Liver (tissue), 7 donors: ENCODE measurements at regions not wholly inside any gene's neighbourhood (a gene's known extent, or its start where the extent isn't known, plus 50 kb on each side); places are given as distances from the start of the nearest gene placed in this dataset.

ENCODE experiments used
- DNase-seq: peaks from one replicate; pipeline ENCODE4 v3.0.0-alpha.2; 2017; ENCODE audit warnings: low spot score
- H3K27ac ChIP-seq, 2 donors: one replicate each; pipeline ENCODE4 v1.7.0; 2013; ENCODE audit warnings: inconsistent platforms in 2 of 2, low read length in 2 of 2, control low read depth in 1 of 2, low read depth in 1 of 2, mild to moderate bottlenecking in 1 of 2
- H3K27me3 ChIP-seq, 4 donors: one replicate each; pipeline versions ENCODE4 v1.6.1 to v1.7.0; 2013; ENCODE audit warnings: low read length in 3 of 4, inconsistent platforms in 1 of 4, mild to moderate bottlenecking in 1 of 4, moderate library complexity in 1 of 4; ENCODE audit not compliant: control insufficient read depth in 4 of 4, insufficient read depth in 4 of 4
- H3K36me3 ChIP-seq, 4 donors: one replicate each; pipeline versions ENCODE4 v1.6.1 to v1.7.0; 2013; ENCODE audit warnings: low read length in 3 of 4, mild to moderate bottlenecking in 3 of 4, low read depth in 1 of 4, moderate library complexity in 1 of 4; ENCODE audit not compliant: control insufficient read depth in 4 of 4, insufficient read depth in 3 of 4
- H3K4me1 ChIP-seq, 4 donors: one replicate each; pipeline versions ENCODE4 v1.6.1 to v1.7.0; 2013; ENCODE audit warnings: low read length in 3 of 4, mild to moderate bottlenecking in 3 of 4, moderate library complexity in 1 of 4; ENCODE audit not compliant: control insufficient read depth in 4 of 4, insufficient read depth in 4 of 4
- H3K4me3 ChIP-seq, 3 donors: one replicate each; pipeline versions ENCODE4 v1.6.1 to v1.7.0; 2013; ENCODE audit warnings: low read length in 3 of 3, control low read depth in 1 of 3, low read depth in 1 of 3, mild to moderate bottlenecking in 1 of 3
- H3K9ac ChIP-seq, 2 donors: one replicate each; pipeline ENCODE4 v1.7.0; 2013; ENCODE audit warnings: low read length in 2 of 2, mild to moderate bottlenecking in 2 of 2, moderate library complexity in 2 of 2, control low read depth in 1 of 2, low read depth in 1 of 2
- H3K9me3 ChIP-seq, 4 donors: one replicate each; pipeline versions ENCODE4 v1.6.1 to v1.7.0; 2013; ENCODE audit warnings: low read length in 3 of 4; ENCODE audit not compliant: control insufficient read depth in 4 of 4
- ATF3 ChIP-seq: IDR thresholded peaks from 2 replicates; pipeline ENCODE4 v1.6.1; 2016; ENCODE audit warnings: antibody characterized with exemption
- EGR1 ChIP-seq, 2 donors: IDR thresholded peaks; 2 replicates each; pipeline ENCODE4 v1.6.1; 2016 to 2018; ENCODE audit warnings: antibody characterized with exemption in 2 of 2, low read depth in 2 of 2
- FOXA1 ChIP-seq: IDR thresholded peaks from 2 replicates; pipeline ENCODE4 v1.6.1; 2016; ENCODE audit warnings: antibody characterized with exemption
- FOXA2 ChIP-seq: IDR thresholded peaks from 2 replicates; pipeline ENCODE4 v1.6.1; 2016; ENCODE audit warnings: antibody characterized with exemption
- GABPA ChIP-seq, 2 donors: IDR thresholded peaks in 1 of 2; conservative IDR thresholded peaks in 1 of 2; 2 replicates each; pipeline ENCODE4 v1.6.1; 2016; ENCODE audit warnings: antibody characterized with exemption in 2 of 2, mild to moderate bottlenecking in 1 of 2, moderate library complexity in 1 of 2
- HNF4A ChIP-seq, 2 donors: conservative IDR thresholded peaks; 2 replicates each; pipeline ENCODE4 v1.6.1; 2016; ENCODE audit warnings: antibody characterized with exemption in 2 of 2, mild to moderate bottlenecking in 2 of 2
- HNF4G ChIP-seq: IDR thresholded peaks from 2 replicates; pipeline ENCODE4 v1.6.1; 2016; ENCODE audit warnings: antibody characterized with exemption
- JUND ChIP-seq, 2 donors: IDR thresholded peaks; 2 replicates each; pipeline ENCODE4 v1.6.1; 2016; ENCODE audit warnings: antibody characterized with exemption in 2 of 2
- NR2F2 ChIP-seq: IDR thresholded peaks from 2 replicates; pipeline ENCODE4 v1.6.1; 2016; ENCODE audit warnings: antibody characterized with exemption
- RAD21 ChIP-seq, 2 donors: IDR thresholded peaks; 2 replicates each; pipeline ENCODE4 v1.6.1; 2016; ENCODE audit warnings: antibody characterized with exemption in 2 of 2, mild to moderate bottlenecking in 2 of 2
- REST ChIP-seq: IDR thresholded peaks from 2 replicates; pipeline ENCODE4 v1.6.1; 2016; ENCODE audit warnings: antibody characterized with exemption, mild to moderate bottlenecking
- RXRA ChIP-seq, 2 donors: IDR thresholded peaks; 2 replicates each; pipeline ENCODE4 v1.6.1; 2017 to 2018; ENCODE audit warnings: antibody characterized with exemption in 2 of 2, mild to moderate bottlenecking in 1 of 2
- SP1 ChIP-seq: IDR thresholded peaks from 2 replicates; pipeline ENCODE4 v1.6.1; 2018; ENCODE audit warnings: antibody characterized with exemption, mild to moderate bottlenecking
- TAF1 ChIP-seq: conservative IDR thresholded peaks from 2 replicates; pipeline ENCODE4 v1.6.1; 2016; ENCODE audit warnings: antibody characterized with exemption, mild to moderate bottlenecking
- YY1 ChIP-seq: IDR thresholded peaks from 2 replicates; pipeline ENCODE4 v1.6.1; 2016; ENCODE audit warnings: antibody characterized with exemption, mild to moderate bottlenecking
- ZBTB33 ChIP-seq: IDR thresholded peaks from 2 replicates; pipeline ENCODE4 v1.6.1; 2016; ENCODE audit warnings: antibody characterized with exemption
- WGBS: extraction: QIAGEN DNeasy Blood & Tissue Kit; methylation state at CpG from one replicate; pipeline ENCODE4 v1.1.7; 2013; 5-methylcytosine and 5-hydroxymethylcytosine counted together
- donor health status: healthy.
- donor health status: healthy.
- donor health status: healthy.
- donor health status: healthy.

- no peak overlapping the region for H3K27ac ChIP-seq
Observed at GRCh38 chr1:101136271-101136670, 100.5 kb upstream of the S1PR1 start.

GRCh38 chr1:101135526-101135925 is 101.3 kb upstream of the S1PR1 start:
- peaks cover 2 to 29% (median 24%) of the 10 kb centered on the region in 4 donors for H3K4me1 ChIP-seq
- H3K36me3 ChIP-seq = no peaks in the 10 kb centered on the region
- H3K9ac ChIP-seq = no peak overlapping the region
- no peaks in the 10 kb centered on the region for H3K9me3 ChIP-seq
- WGBS = 96% methylated on average over 2 of the region's 2 CpGs
- no peak overlapping the region for H3K27ac ChIP-seq
- no peak overlapping the region for H3K4me3 ChIP-seq
- no peaks in the 10 kb centered on the region for H3K27me3 ChIP-seq
- DNase-seq = no peak
- TF ChIP-seq HNF4G (no peak), REST (no peak), FOXA1 (no peak), NR2F2 (no peak), FOXA2 (no peak), HNF4A (conservative IDR thresholded peaks at IDR 0.05) (no peak), ZBTB33 (no peak), JUND (IDR thresholded peaks at IDR 0.05) (no peak), RXRA (IDR thresholded peaks at IDR 0.05) (no peak), GABPA (IDR thresholded peaks at IDR 0.05 in 1 of 2, conservative IDR thresholded peaks at IDR 0.05 in 1 of 2) (no peak)

More at GRCh38 chr1:101136271-101136670, 100.5 kb upstream of the S1PR1 start:
- Histone ChIP-seq H3K9me3 (no peaks in the 10 kb centered on the region), H3K9ac (no peak overlapping the region), H3K4me1 (peaks cover 2 to 29% (median 23%) of the 10 kb centered on the region in 4 donors), H3K36me3 (no peaks in the 10 kb centered on the region), H3K27me3 (no peaks in the 10 kb centered on the region), H3K4me3 (no peak overlapping the region)
- TF ChIP-seq JUND (IDR thresholded peaks at IDR 0.05) = no peak
- TF ChIP-seq EGR1 (IDR thresholded peaks at IDR 0.05; ENCODE audit: low read depth in 2 of 2) = no peak
- TF ChIP-seq REST = no peak
- no peak for TF ChIP-seq HNF4G
- TF ChIP-seq RAD21 (IDR thresholded peaks at IDR 0.05) = no peak
- TF ChIP-seq SP1 = no peak
- no peak for TF ChIP-seq ZBTB33
- TF ChIP-seq RXRA (IDR thresholded peaks at IDR 0.05) = no peak
- TF ChIP-seq NR2F2 = no peak
- no peak for TF ChIP-seq TAF1
- TF ChIP-seq YY1 = no peak
- TF ChIP-seq ATF3 = no peak
- no peak for TF ChIP-seq HNF4A (conservative IDR thresholded peaks at IDR 0.05)
- 28% methylated on average over 3 of the region's 3 CpGs for whole genome bisulfite sequencing
- DNase-seq = no peak
